Activated naive CD4-positive, alpha-beta T cell treated with anti-CD3 and anti-CD28 coated beads, Interleukin-2, amount 10 ng/mL, durations not matched to agents 7 days and 5 days (primary cell): ENCODE measurements at regions not wholly inside any gene's neighbourhood (a gene's known extent, or its start where the extent isn't known, plus 50 kb on each side); places are given as distances from the start of the nearest gene placed in this dataset.

Experiments
- CTCF ChIA-PET: fragments of 350-600 bp; sonication (Branson Sonifier 250); formaldehyde crosslinking; loops from one replicate; lab custom pipeline; 2021; ENCODE audit warnings: antibody characterized with exemption; lab: Charles Lee
- DNase-seq: peaks from one replicate; pipeline ENCODE4 v3.0.0-alpha.2; 2020
- H3K27ac Mint-ChIP-seq: one replicate; pipeline ENCODE4 v1.8.0; 2021; ENCODE audit warnings: mild to moderate bottlenecking, moderate library complexity, mixed read lengths
- H3K27me3 Mint-ChIP-seq: one replicate; pipeline ENCODE4 v1.8.0; 2021; ENCODE audit warnings: mild to moderate bottlenecking, mixed read lengths
- H3K36me3 Mint-ChIP-seq: one replicate; pipeline ENCODE4 v1.8.0; 2021; ENCODE audit warnings: mixed read lengths
- H3K4me1 Mint-ChIP-seq: one replicate; pipeline ENCODE4 v1.8.0; 2021; ENCODE audit warnings: mixed read lengths
- H3K4me3 Mint-ChIP-seq: one replicate; pipeline ENCODE4 v1.8.0; 2021; ENCODE audit warnings: mild to moderate bottlenecking, moderate library complexity, mixed read lengths
- H3K9me3 Mint-ChIP-seq: one replicate; pipeline ENCODE4 v1.8.0; 2021; ENCODE audit warnings: mixed read lengths

DNA sequence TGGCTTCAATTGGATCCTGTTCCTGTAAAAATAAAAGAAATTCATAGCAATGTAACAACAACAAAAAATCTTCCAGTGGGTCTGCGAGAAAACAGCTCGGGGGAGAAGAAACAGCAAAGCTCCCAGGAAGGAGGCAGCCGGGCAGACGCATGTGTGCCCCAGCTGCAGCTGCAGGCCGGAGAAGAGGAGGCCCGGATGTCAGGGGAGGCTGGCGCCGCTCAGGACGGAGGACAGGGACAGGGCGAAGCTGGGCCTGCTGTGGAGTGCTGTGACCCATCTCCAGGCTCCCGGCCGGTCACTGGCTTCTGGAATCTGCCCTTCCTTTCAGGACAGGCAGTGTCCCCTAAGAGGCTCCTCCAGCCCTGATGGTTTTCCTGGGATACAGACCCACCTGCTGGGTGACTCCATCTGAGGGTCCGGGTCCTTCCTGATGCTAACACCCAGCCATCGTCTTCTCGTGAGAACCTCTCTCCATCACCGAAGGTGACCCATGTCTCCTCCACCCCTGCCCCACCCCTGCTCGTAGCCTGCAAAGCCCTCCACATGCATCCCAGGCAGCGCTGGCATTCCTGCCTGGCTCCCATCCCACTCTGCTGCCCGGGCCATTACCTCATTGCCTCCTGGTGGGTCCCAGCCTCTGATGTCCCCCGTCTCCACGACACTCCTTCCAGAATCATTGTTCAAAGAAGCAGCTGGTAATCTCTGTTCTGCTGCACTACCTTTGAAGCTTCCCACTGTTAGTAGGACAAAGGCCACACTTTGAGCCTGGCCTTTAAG lies 145.4 kb upstream of the TWIST2 start:
- no peaks in the 10 kb centered on the region for H3K27me3 Mint-ChIP-seq
- no peaks in the 10 kb centered on the region for H3K4me1 Mint-ChIP-seq
- H3K27ac Mint-ChIP-seq, result no peak overlapping the region
- H3K9me3 Mint-ChIP-seq, result no peaks in the 10 kb centered on the region
- CTCF ChIA-PET, result no interaction called here
- no peaks in the 10 kb centered on the region for H3K36me3 Mint-ChIP-seq
- no peak overlapping the region for H3K4me3 Mint-ChIP-seq
- DNase-seq, result no peak

DNA sequence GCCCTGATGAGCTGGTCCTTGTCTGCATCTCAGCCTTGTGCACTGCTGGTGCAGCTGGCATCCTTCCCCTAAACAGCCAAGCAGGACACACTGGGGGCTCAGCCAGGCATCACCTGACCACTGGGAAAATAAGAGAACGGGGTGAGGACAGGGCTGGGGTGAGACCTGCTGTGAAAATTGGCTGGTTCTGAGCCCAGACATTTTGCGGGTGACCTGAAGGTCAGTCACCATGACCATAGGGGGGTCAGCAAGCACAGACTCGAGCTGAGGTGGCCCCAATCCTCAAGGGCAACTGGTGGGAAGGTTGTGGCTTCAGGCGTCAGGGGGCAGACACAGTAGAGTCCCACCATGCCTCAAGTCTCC lies 144.9 kb upstream of the TWIST2 start:
- no peaks in the 10 kb centered on the region for H3K36me3 Mint-ChIP-seq
- no peak overlapping the region for H3K4me3 Mint-ChIP-seq
- CTCF ChIA-PET, result no interaction called here
- H3K9me3 Mint-ChIP-seq, result no peaks in the 10 kb centered on the region
- H3K27ac Mint-ChIP-seq, result no peak overlapping the region
- DNase-seq, result no peak
- H3K27me3 Mint-ChIP-seq, result no peaks in the 10 kb centered on the region
- no peaks in the 10 kb centered on the region for H3K4me1 Mint-ChIP-seq

DNA sequence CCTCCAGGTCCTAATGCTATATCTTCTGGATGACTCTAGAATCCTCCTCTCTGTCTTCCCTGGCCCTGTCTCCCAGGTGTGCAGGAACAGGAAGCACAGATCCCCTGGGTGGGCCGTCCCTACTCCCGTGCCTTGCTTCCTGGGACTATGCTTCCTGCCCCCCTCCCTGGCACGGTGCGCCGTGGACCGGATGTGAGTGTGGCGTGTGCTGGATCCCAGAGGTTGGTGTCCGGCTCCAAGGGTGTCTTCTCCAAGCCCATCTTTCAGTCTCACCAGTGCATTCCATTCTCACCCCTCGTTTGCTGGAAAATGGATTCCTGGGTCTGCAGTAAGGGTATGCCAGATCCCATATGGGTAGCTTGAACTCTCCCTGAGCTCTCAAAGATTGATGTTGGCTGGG lies 144.4 kb upstream of the TWIST2 start:
- Mint-ChIP-seq H3K4me1 (no peaks in the 10 kb centered on the region), H3K36me3 (no peaks in the 10 kb centered on the region), H3K9me3 (no peaks in the 10 kb centered on the region), H3K4me3 (no peak overlapping the region), H3K27me3 (no peaks in the 10 kb centered on the region), H3K27ac (no peak overlapping the region)
- DNase-seq, result no peak
- CTCF ChIA-PET, result no interaction called here

DNA sequence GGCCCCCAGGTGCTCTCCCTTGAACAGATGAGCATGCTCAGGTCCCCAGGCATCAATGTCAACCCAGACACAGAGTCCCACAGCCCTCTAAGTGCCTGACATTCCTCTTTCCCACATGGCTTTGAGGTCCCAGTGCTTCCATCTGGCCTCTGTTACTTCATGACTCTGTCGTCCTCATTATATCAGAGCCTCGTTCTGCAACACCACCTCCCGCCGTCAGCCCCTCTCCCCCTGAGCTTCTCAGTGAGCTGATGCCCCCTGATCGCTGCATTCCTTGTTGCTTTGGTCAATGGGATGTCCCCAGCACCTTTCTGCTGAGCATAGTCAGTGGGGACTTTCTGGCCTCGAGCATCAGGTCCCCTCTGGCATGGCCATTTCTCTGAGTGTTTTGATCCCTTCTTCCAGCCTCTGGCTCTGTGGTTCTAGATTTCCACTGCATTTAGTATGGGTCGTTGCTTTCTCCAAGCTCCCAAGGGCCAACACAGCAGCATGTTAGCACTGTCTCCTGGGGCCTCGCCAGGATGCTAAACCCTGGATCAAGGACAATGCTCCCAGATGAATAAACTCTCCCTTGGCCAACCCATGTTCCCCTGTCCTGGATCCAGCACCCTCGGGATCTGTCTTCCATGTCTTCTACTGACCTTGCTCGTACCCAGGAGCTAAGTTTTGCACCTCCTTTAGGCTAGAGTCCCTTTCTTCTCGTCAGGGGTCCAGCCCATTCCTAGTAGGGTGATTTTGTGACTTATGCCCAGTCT lies 143.2 kb upstream of the TWIST2 start:
- no peak for DNase-seq
- no peak overlapping the region for H3K27ac Mint-ChIP-seq
- no peaks in the 10 kb centered on the region for H3K27me3 Mint-ChIP-seq
- CTCF ChIA-PET, result no interaction called here
- H3K4me1 Mint-ChIP-seq, result no peaks in the 10 kb centered on the region
- H3K4me3 Mint-ChIP-seq, result no peak overlapping the region
- no peaks in the 10 kb centered on the region for H3K36me3 Mint-ChIP-seq
- no peaks in the 10 kb centered on the region for H3K9me3 Mint-ChIP-seq

DNA sequence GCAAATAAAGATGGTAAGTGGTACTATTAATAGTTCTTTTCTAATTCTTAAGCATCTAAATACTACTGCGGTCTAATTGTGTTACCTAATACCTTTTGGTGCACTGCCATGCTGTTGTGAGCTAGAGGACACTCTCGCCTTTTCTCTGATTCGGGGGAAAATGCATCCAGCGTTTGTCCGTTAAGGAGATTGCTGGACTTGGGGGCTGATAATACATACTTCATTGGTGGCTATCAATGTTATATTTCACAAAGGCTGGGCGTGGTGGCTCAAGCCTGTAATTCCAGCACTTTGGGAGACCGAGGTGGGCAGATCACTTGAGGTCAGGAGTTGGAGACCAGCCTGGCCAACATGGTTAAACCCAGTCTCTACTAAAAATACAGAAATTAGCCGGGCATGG lies 141.7 kb upstream of the TWIST2 start:
- Mint-ChIP-seq H3K9me3 (no peaks in the 10 kb centered on the region), H3K27me3 (no peaks in the 10 kb centered on the region), H3K36me3 (no peaks in the 10 kb centered on the region), H3K4me3 (no peak overlapping the region), H3K4me1 (no peaks in the 10 kb centered on the region), H3K27ac (no peak overlapping the region)
- CTCF ChIA-PET, result no interaction called here
- DNase-seq, result no peak

GRCh38 chr2:238706673-238707072 lies 141.2 kb upstream of the TWIST2 start:
- no peaks in the 10 kb centered on the region for H3K4me1 Mint-ChIP-seq
- H3K36me3 Mint-ChIP-seq, result no peaks in the 10 kb centered on the region
- H3K27ac Mint-ChIP-seq, result no peak overlapping the region
- H3K4me3 Mint-ChIP-seq, result no peak overlapping the region
- DNase-seq, result no peak
- no peaks in the 10 kb centered on the region for H3K27me3 Mint-ChIP-seq
- CTCF ChIA-PET, result no interaction called here
- no peaks in the 10 kb centered on the region for H3K9me3 Mint-ChIP-seq

- Mint-ChIP-seq H3K4me3 (no peak overlapping the region), H3K27ac (no peak overlapping the region), H3K36me3 (no peaks in the 10 kb centered on the region), H3K27me3 (no peaks in the 10 kb centered on the region), H3K4me1 (no peaks in the 10 kb centered on the region), H3K9me3 (no peaks in the 10 kb centered on the region)
- no peak for DNase-seq
- CTCF ChIA-PET, result no interaction called here
These were observed 138.4 kb upstream of the TWIST2 start for GRCh38 chr2:238709325-238710025.

DNA sequence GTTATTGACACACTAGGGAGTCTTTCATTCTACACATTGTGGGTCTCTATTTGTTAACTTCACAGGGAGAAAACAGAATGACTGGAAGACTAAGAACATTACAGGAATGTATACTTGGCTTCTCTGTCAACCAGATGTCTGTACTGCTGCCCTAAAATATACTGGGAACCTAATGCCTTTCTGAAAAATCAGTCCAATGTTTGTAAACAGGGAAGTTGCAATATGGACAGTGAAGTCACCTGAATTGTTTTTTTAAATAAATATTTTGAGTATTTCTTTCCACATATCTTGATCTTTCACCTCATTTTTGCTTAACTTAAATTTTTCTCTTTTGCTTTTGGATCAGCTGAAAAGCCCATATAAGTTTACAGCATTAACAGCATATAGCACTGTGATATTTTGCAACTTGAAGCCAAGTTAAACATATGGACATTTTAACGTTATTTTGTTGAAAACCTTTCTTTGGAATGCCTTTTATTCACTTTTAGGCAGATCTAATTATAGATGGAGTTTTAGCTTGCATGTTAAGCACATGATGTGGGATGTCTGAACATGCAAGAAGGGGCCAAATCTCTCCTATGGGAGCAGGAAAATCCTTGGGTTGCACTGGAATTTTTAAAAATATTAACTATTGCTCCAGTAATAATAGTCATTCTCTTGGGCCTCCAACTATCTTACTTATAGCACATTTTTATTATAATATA lies 137.7 kb upstream of the TWIST2 start:
- CTCF ChIA-PET, result no interaction called here
- Mint-ChIP-seq H3K27ac (no peak overlapping the region), H3K4me1 (no peaks in the 10 kb centered on the region), H3K27me3 (no peaks in the 10 kb centered on the region), H3K9me3 (no peaks in the 10 kb centered on the region), H3K36me3 (no peaks in the 10 kb centered on the region), H3K4me3 (no peak overlapping the region)
- no peak for DNase-seq

DNA sequence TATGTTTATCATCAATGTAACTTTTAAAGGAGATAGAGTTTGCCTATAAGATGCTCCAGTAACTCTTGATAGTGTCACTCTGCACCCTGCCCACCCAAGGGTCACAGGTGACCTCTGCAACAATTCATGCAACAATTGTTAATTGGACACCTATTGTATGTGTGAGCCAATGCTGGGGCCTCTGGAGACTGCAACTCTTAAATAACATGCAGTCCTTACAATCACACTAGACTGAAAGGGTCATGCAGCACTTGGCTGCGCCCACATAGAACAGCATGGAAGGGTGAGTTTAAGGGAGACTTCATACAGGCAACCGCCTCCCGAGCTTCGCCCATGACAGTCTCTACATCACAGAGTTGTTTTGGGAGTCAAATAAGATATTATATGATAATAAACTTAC lies 137.1 kb upstream of the TWIST2 start:
- CTCF ChIA-PET, result no interaction called here
- no peaks in the 10 kb centered on the region for H3K4me1 Mint-ChIP-seq
- no peaks in the 10 kb centered on the region for H3K36me3 Mint-ChIP-seq
- no peaks in the 10 kb centered on the region for H3K9me3 Mint-ChIP-seq
- H3K27ac Mint-ChIP-seq, result no peak overlapping the region
- no peak for DNase-seq
- no peaks in the 10 kb centered on the region for H3K27me3 Mint-ChIP-seq
- H3K4me3 Mint-ChIP-seq, result no peak overlapping the region

DNA sequence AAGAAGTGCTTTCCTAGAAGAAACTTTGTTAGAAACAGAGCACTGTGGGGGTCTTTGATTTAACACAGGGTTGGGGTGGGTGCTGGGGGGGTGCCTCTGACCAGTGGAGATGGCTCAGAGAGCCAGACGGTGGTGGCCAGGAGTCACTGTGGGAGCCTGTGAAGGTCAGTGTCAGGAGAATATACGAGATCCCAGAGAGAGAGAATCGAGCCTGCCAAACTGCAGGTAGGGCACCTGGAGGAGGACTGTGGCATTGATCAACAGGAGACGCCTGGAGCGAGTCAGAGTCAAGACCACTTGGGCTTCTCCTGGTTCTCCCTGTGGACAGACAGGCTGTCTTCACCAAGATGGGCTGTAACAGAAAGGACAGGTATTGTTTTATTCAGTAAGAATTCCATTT lies 136.5 kb upstream of the TWIST2 start:
- H3K27me3 Mint-ChIP-seq, result peaks cover under 1% of the 10 kb centered on the region
- CTCF ChIA-PET, result no interaction called here
- no peaks in the 10 kb centered on the region for H3K36me3 Mint-ChIP-seq
- H3K4me1 Mint-ChIP-seq, result no peaks in the 10 kb centered on the region
- no peaks in the 10 kb centered on the region for H3K9me3 Mint-ChIP-seq
- no peak overlapping the region for H3K4me3 Mint-ChIP-seq
- no peak for DNase-seq
- H3K27ac Mint-ChIP-seq, result no peak overlapping the region

DNA sequence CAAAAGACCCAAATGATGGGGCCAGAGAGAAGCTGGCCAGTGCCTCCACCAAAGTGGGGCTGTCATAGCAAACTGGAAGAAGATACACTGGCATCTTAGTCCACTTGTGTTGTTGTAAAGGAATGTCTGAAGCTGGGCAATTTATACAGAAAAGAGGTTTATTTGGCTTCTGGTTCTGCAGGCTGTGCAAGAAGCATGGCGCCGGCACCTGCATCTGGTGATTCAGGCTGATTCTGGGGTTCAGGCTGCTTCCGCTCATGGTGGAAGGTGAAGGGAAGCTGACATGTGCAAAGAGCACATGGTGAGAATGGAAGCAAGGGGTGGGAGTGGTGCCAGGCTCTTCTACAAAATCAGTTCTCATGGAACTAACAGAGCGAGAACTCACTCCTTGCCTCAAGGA lies 135.9 kb upstream of the TWIST2 start:
- no peak overlapping the region for H3K4me3 Mint-ChIP-seq
- H3K9me3 Mint-ChIP-seq, result no peaks in the 10 kb centered on the region
- no peak overlapping the region for H3K27ac Mint-ChIP-seq
- no peak for DNase-seq
- H3K36me3 Mint-ChIP-seq, result no peaks in the 10 kb centered on the region
- CTCF ChIA-PET, result no interaction called here
- H3K27me3 Mint-ChIP-seq, result peaks cover 8% of the 10 kb centered on the region
- no peaks in the 10 kb centered on the region for H3K4me1 Mint-ChIP-seq

DNA sequence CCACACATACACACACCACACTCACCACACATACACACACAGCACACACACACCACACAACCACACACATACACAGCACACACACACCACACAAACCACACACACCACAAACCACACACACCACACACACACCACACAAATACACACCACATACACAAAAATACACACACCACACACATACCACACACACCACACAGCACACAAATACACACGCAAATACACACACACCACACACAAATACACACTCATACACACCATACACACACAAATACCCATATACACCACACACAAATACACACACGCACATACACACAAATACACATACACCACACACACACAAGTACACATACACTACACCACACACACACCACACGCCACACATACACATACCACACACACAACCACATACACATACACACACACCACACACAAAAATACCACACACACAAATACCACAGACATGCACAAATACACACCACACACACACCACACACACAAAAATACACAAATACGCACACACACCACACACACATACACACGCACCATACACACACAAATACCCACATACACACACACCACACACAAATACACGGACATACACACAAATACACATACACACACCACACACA lies 134.6 kb upstream of the TWIST2 start:
- H3K27me3 Mint-ChIP-seq, result peaks cover 10% of the 10 kb centered on the region
- no peak overlapping the region for H3K27ac Mint-ChIP-seq
- CTCF ChIA-PET, result no interaction called here

GRCh38 chr2:238714038-238714528 lies 133.8 kb upstream of the TWIST2 start:
- Mint-ChIP-seq H3K27ac (no peak overlapping the region), H3K9me3 (no peaks in the 10 kb centered on the region), H3K36me3 (no peaks in the 10 kb centered on the region), H3K27me3 (peaks cover 10% of the 10 kb centered on the region), H3K4me1 (no peaks in the 10 kb centered on the region), H3K4me3 (no peak overlapping the region)
- CTCF ChIA-PET, result no interaction called here
- DNase-seq, result no peak

More for the DNA sequence above, 134.6 kb upstream of the TWIST2 start:
- no peaks in the 10 kb centered on the region for H3K9me3 Mint-ChIP-seq
- H3K36me3 Mint-ChIP-seq, result no peaks in the 10 kb centered on the region
- no peaks in the 10 kb centered on the region for H3K4me1 Mint-ChIP-seq
- DNase-seq, result no peak
- H3K4me3 Mint-ChIP-seq, result no peak overlapping the region

GRCh38 chr2:238716171-238716570 lies 131.7 kb upstream of the TWIST2 start:
- peaks cover 20% of the 10 kb centered on the region for H3K27me3 Mint-ChIP-seq
- no peaks in the 10 kb centered on the region for H3K4me1 Mint-ChIP-seq
- no peak for DNase-seq
- H3K4me3 Mint-ChIP-seq, result no peak overlapping the region
- H3K27ac Mint-ChIP-seq, result no peak overlapping the region
- H3K36me3 Mint-ChIP-seq, result no peaks in the 10 kb centered on the region
- no peaks in the 10 kb centered on the region for H3K9me3 Mint-ChIP-seq
- CTCF ChIA-PET, result no interaction called here
